ENCODE measurements at regions not wholly inside any gene's neighbourhood (a gene's known extent, or its start where the extent isn't known, plus 50 kb on each side); places are given as distances from the start of the nearest gene placed in this dataset.
"Not testable (repeated sequence)": the region's sequence is repeated elsewhere in the genome, so short reads cannot be mapped to it uniquely, and the experiment has no call there.

DNA sequence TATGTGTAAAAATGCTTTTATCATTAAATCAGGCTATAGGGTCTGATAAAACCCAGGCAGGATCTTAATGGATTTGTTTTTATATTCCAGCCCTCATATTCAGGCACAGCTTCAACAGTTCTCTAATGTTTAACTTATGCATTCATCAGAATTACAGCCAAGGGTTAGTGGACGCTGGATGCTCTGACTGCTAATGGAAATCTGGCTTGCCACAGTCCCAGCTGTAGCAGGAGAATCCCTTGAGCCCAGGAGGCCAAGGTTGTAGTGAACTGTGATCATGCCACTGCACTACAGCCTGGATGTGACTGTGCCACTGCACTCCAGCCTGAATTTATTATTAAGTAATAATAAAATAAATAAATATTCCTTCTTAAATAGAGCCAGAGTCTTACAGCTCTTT lies 98.0 kb downstream of the SLC25A46 start:
- Histone ChIP-seq H3K36me3 (ENCODE audit: insufficient read depth, insufficient read length, low read length) (no peaks in the 10 kb centered on the region), H3K9me3 (ENCODE audit: insufficient read depth, low read length) (no peaks in the 10 kb centered on the region), H3K27me3 (ENCODE audit: insufficient read depth, insufficient read length) (no peaks in the 10 kb centered on the region), H3K4me3 (ENCODE audit: insufficient read length, low read depth) (no peak overlapping the region), H3K9ac (ENCODE audit: insufficient read length, low read depth) (no peak overlapping the region), H3K4me1 (ENCODE audit: insufficient read depth, insufficient read length) (no peaks in the 10 kb centered on the region)
- no peak for DNase-seq (ENCODE audit: low read depth, low spot score)
- TF ChIP-seq SUZ12 (IDR thresholded peaks at IDR 0.05; ENCODE audit: extremely low read depth, insufficient read depth, insufficient read length) (no peak), ZNF274 (IDR thresholded peaks at IDR 0.05; ENCODE audit: low read depth, low read length) (no peak), YY1 (IDR thresholded peaks at IDR 0.05; ENCODE audit: insufficient read depth, insufficient read length) (no peak)

DNA sequence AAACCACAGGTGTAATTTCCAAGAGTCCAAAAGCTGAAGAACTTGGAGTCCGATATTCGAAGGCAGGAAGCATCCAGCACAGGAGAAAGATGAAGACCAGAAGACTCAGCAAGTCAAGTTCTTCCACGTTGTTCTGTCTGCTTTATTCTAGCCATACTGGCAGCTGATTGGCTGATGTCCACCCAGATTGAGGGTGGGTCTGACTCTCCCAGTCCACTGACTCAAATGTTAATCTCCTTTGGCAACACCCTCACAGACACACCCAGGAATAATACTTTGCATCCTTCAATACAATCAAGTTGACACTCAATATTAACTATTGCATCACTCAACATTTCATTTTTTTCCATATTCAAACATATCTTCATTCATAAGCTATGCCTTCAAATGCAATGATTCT lies 99.5 kb downstream of the SLC25A46 start:
- DNase-seq (ENCODE audit: low read depth, low spot score); H3K9me3 ChIP-seq (ENCODE audit: insufficient read depth, low read length); H3K4me1 ChIP-seq (ENCODE audit: insufficient read depth, insufficient read length); H3K27me3 ChIP-seq (ENCODE audit: insufficient read depth, insufficient read length); H3K9ac ChIP-seq (ENCODE audit: insufficient read length, low read depth); H3K4me3 ChIP-seq (ENCODE audit: insufficient read length, low read depth); H3K36me3 ChIP-seq (ENCODE audit: insufficient read depth, insufficient read length, low read length): not testable (repeated sequence)

DNA sequence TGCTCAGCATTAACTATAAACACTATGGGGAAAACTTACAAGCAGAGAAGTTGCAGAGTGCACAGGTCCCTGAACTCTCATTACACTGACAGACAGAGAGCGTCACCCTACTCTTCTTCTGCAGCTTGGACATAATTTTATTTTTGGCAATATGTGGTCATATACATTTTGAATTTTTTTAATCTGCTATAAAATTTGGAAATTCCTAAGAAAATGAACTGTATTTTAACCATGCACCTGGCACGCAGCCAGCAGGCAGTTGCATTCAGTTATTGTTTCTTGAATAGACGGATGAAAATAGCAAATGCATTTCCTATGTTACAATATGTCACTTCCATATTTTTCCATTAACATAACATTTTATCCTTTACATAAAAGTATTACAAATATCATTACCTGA lies 100.2 kb downstream of the SLC25A46 start:
- no peak for DNase-seq (ENCODE audit: low read depth, low spot score)
- Histone ChIP-seq H3K27me3 (ENCODE audit: insufficient read depth, insufficient read length) (no peaks in the 10 kb centered on the region), H3K36me3 (ENCODE audit: insufficient read depth, insufficient read length, low read length) (no peaks in the 10 kb centered on the region), H3K4me1 (ENCODE audit: insufficient read depth, insufficient read length) (no peaks in the 10 kb centered on the region), H3K4me3 (ENCODE audit: insufficient read length, low read depth) (no peak overlapping the region), H3K9me3 (ENCODE audit: insufficient read depth, low read length) (no peaks in the 10 kb centered on the region), H3K9ac (ENCODE audit: insufficient read length, low read depth) (no peak overlapping the region)
- TF ChIP-seq ZNF274 (IDR thresholded peaks at IDR 0.05; ENCODE audit: low read depth, low read length) = no peak
- TF ChIP-seq YY1 (IDR thresholded peaks at IDR 0.05; ENCODE audit: insufficient read depth, insufficient read length) = no peak
- TF ChIP-seq SUZ12 (IDR thresholded peaks at IDR 0.05; ENCODE audit: extremely low read depth, insufficient read depth, insufficient read length) = no peak

DNA sequence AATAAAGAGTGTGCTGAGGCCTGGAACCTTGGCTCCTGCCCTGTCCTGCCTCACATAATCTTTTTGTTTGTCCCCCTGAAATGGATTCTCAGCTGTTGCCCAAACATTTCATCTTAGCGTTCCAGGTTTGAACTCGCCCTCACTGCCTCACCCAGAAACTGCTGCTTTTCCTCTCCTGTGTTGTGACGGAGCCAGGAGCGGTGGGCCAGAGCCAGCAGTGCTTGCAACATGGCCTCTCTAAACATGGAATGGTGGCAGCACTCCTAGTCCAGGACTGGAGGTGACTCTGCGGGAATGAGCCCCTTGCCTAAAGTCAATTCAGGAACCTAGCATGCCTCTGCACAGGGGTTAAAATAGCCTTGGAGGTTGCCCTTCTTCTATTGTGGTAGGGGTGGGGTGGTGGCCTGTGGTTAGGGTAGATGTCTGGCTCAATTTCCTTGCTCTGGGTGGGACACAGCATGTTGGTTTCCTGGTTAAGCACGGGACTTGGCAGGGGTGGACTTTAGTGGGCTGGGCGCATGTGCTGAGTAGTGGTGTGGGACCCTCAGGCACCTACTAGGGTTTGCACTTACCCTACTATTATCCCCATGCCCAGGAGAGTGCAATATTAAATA lies 101.6 kb downstream of the SLC25A46 start:
- DNase-seq (ENCODE audit: low read depth, low spot score) = no peak
- TF ChIP-seq ZNF274 (IDR thresholded peaks at IDR 0.05; ENCODE audit: low read depth, low read length) (no peak), SUZ12 (IDR thresholded peaks at IDR 0.05; ENCODE audit: extremely low read depth, insufficient read depth, insufficient read length) (no peak), YY1 (IDR thresholded peaks at IDR 0.05; ENCODE audit: insufficient read depth, insufficient read length) (no peak)
- H3K4me3 ChIP-seq (ENCODE audit: insufficient read length, low read depth) = no peak overlapping the region
- H3K4me1 ChIP-seq (ENCODE audit: insufficient read depth, insufficient read length) = no peaks in the 10 kb centered on the region
- no peaks in the 10 kb centered on the region for H3K36me3 ChIP-seq (ENCODE audit: insufficient read depth, insufficient read length, low read length)
- no peak overlapping the region for H3K9ac ChIP-seq (ENCODE audit: insufficient read length, low read depth)
- H3K9me3 ChIP-seq (ENCODE audit: insufficient read depth, low read length) = no peaks in the 10 kb centered on the region
- H3K27me3 ChIP-seq (ENCODE audit: insufficient read depth, insufficient read length) = no peaks in the 10 kb centered on the region

DNA sequence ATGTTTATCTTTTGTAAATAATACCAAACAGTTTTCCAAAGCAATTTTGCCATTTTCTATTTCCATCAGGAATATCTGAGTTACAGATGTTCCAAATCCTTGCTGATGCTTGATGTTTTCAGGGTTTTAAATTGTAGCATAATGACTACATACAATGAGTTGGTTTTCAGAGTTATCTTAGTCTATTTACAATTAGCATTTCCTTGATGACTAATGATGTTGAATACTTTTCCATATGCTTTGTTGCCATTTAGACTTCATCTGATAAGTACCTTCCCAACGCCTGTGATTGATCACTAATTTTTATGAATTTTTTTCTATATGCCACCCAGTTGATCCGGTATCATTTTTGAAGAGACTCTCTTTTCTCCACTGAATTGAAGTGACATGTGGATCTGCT lies 102.3 kb downstream of the SLC25A46 start:
- Histone ChIP-seq H3K9ac (ENCODE audit: insufficient read length, low read depth) (no peak overlapping the region), H3K4me3 (ENCODE audit: insufficient read length, low read depth) (no peak overlapping the region), H3K4me1 (ENCODE audit: insufficient read depth, insufficient read length) (no peaks in the 10 kb centered on the region), H3K27me3 (ENCODE audit: insufficient read depth, insufficient read length) (no peaks in the 10 kb centered on the region), H3K9me3 (ENCODE audit: insufficient read depth, low read length) (no peaks in the 10 kb centered on the region), H3K36me3 (ENCODE audit: insufficient read depth, insufficient read length, low read length) (no peaks in the 10 kb centered on the region)
- no peak for DNase-seq (ENCODE audit: low read depth, low spot score)
- TF ChIP-seq YY1 (IDR thresholded peaks at IDR 0.05; ENCODE audit: insufficient read depth, insufficient read length) (no peak), SUZ12 (IDR thresholded peaks at IDR 0.05; ENCODE audit: extremely low read depth, insufficient read depth, insufficient read length) (no peak), ZNF274 (IDR thresholded peaks at IDR 0.05; ENCODE audit: low read depth, low read length) (no peak)

DNA sequence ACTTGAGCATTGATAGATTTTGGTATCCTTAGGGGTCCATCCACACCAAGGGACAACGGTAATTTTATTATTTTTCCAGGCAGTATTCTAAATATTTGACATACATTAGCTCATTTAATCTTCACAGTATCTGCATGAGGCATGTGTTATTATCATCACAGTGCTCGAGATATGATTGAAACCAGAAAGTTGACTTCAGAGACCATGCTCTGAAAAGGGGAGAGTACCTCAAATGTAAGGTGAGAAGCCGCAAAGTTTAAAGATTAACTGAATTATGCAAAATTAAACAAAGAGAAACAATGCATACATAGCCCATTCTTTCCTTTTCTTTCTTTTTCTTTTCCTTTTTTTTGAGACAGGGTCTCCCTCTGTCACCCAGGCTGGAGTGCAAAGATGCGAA lies 104.1 kb downstream of the SLC25A46 start:
- Histone ChIP-seq H3K9me3 (ENCODE audit: insufficient read depth, low read length) (no peaks in the 10 kb centered on the region), H3K4me1 (ENCODE audit: insufficient read depth, insufficient read length) (no peaks in the 10 kb centered on the region), H3K4me3 (ENCODE audit: insufficient read length, low read depth) (no peak overlapping the region), H3K9ac (ENCODE audit: insufficient read length, low read depth) (no peak overlapping the region), H3K36me3 (ENCODE audit: insufficient read depth, insufficient read length, low read length) (no peaks in the 10 kb centered on the region), H3K27me3 (ENCODE audit: insufficient read depth, insufficient read length) (no peaks in the 10 kb centered on the region)
- DNase-seq (ENCODE audit: low read depth, low spot score) = no peak
- TF ChIP-seq ZNF274 (IDR thresholded peaks at IDR 0.05; ENCODE audit: low read depth, low read length) (no peak), YY1 (IDR thresholded peaks at IDR 0.05; ENCODE audit: insufficient read depth, insufficient read length) (no peak), SUZ12 (IDR thresholded peaks at IDR 0.05; ENCODE audit: extremely low read depth, insufficient read depth, insufficient read length) (no peak)

DNA sequence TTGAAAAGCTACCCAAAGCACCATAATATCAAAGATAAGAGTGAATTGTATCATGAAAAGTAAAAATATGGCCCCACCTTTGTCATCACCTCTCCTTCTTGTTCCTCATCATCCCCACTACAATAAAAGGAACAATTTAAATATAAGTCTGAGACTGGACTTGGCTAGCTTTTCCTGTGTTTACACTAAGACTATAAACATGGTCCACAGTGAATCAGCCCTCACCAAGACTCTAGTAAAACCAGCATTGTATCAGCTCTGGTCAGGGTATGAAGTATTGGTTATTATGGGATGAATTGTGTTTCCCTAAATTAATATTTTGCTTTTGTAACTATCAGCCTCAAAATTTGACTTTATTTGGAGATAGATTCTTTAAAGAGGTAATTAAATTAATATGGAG lies 105.4 kb downstream of the SLC25A46 start:
- H3K4me1 ChIP-seq (ENCODE audit: insufficient read depth, insufficient read length) = no peaks in the 10 kb centered on the region
- no peak for TF ChIP-seq ZNF274 (IDR thresholded peaks at IDR 0.05; ENCODE audit: low read depth, low read length)
- no peak for TF ChIP-seq YY1 (IDR thresholded peaks at IDR 0.05; ENCODE audit: insufficient read depth, insufficient read length)
- TF ChIP-seq SUZ12 (IDR thresholded peaks at IDR 0.05; ENCODE audit: extremely low read depth, insufficient read depth, insufficient read length) = no peak
- H3K4me3 ChIP-seq (ENCODE audit: insufficient read length, low read depth) = no peak overlapping the region
- no peak for DNase-seq (ENCODE audit: low read depth, low spot score)
- H3K36me3 ChIP-seq (ENCODE audit: insufficient read depth, insufficient read length, low read length) = no peaks in the 10 kb centered on the region
- no peaks in the 10 kb centered on the region for H3K9me3 ChIP-seq (ENCODE audit: insufficient read depth, low read length)
- no peaks in the 10 kb centered on the region for H3K27me3 ChIP-seq (ENCODE audit: insufficient read depth, insufficient read length)
- H3K9ac ChIP-seq (ENCODE audit: insufficient read length, low read depth) = no peak overlapping the region
